ENCODE measurements at regions not wholly inside any gene's neighbourhood (a gene's known extent, or its start where the extent isn't known, plus 50 kb on each side); places are given as distances from the start of the nearest gene placed in this dataset.

DNA sequence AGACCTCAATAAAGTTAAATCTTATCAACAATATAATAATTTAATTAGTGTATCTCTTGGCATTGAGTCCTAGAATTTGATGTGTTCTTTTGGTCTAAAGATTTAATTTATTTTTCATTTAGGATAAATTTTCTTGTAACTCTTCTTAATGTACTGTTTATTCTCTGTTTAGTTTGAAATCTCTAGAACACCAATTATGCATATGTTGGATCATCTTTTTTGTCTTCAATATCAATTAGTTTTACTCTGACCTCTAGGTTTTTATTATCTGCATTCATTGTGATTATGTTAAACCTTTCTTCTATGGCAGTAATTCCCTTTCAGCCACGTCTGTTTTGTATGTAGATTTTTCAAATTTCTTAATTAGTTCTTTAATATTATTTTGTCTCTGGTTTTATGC lies 93.8 kb upstream of the ARHGEF7 start:
- Histone ChIP-seq H3K9me3 (ENCODE audit: control insufficient read depth, low read depth, low read length) (peaks cover 10% of the 10 kb centered on the region), H3K79me2 (ENCODE audit: control insufficient read depth, insufficient read depth, low read length) (no peaks in the 10 kb centered on the region), H4K20me1 (ENCODE audit: control insufficient read depth, extremely low read depth, insufficient read depth, low read length) (no peaks in the 10 kb centered on the region), H3K4me2 (ENCODE audit: control insufficient read depth, extremely low read depth, insufficient read depth, low read depth, low read length) (no peak overlapping the region), H3K4me1 (ENCODE audit: control insufficient read depth, extremely low read depth, insufficient read depth, low read length) (no peaks in the 10 kb centered on the region), H3K9ac (ENCODE audit: control insufficient read depth, extremely low read depth, insufficient read depth, low read length) (no peak overlapping the region), H3K4me3 (ENCODE audit: control insufficient read depth in 2 of 3, extremely low read depth in 1 of 3, insufficient read depth in 2 of 3, low read depth in 1 of 3, low read length in 3 of 3) (no peak overlapping the region), H3K27ac (ENCODE audit: control insufficient read depth, insufficient read depth, low read length) (no peak overlapping the region), H2AFZ (ENCODE audit: control insufficient read depth, low read length) (no peak overlapping the region), H3K9me1 (ENCODE audit: control insufficient read depth, extremely low read depth, insufficient read depth, low read length) (no peaks in the 10 kb centered on the region), H3K36me3 (ENCODE audit: control insufficient read depth in 2 of 2, extremely low read depth in 1 of 2, insufficient read depth in 2 of 2, low read length in 2 of 2) (no peaks in the 10 kb centered on the region), H3K27me3 (ENCODE audit: control insufficient read depth, extremely low read depth, insufficient read depth, low read length) (no peaks in the 10 kb centered on the region)
- DNase-seq (ENCODE audit: low read depth, low spot score) (no peak), FAIRE-seq (no peak)
- no peak for TF ChIP-seq EZH2 (IDR thresholded peaks at IDR 0.05; ENCODE audit: low read length)
- TF ChIP-seq, protein P1, sequence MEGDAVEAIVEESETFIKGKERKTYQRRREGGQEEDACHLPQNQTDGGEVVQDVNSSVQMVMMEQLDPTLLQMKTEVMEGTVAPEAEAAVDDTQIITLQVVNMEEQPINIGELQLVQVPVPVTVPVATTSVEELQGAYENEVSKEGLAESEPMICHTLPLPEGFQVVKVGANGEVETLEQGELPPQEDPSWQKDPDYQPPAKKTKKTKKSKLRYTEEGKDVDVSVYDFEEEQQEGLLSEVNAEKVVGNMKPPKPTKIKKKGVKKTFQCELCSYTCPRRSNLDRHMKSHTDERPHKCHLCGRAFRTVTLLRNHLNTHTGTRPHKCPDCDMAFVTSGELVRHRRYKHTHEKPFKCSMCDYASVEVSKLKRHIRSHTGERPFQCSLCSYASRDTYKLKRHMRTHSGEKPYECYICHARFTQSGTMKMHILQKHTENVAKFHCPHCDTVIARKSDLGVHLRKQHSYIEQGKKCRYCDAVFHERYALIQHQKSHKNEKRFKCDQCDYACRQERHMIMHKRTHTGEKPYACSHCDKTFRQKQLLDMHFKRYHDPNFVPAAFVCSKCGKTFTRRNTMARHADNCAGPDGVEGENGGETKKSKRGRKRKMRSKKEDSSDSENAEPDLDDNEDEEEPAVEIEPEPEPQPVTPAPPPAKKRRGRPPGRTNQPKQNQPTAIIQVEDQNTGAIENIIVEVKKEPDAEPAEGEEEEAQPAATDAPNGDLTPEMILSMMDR (optimal IDR thresholded peaks at IDR 0.05 in 1 of 3, IDR thresholded peaks at IDR 0.05 in 1 of 3, conservative IDR thresholded peaks at IDR 0.05 in 1 of 3; ENCODE audit: extremely low read depth in 1 of 3, insufficient read depth in 2 of 3, low read length in 3 of 3), result no peak
- dilution Hi-C loops (cut with MboI; ENCODE audit: extremely low pct_ligation_motif_present, low sequenced_read_pairs), result no loop called here

DNA sequence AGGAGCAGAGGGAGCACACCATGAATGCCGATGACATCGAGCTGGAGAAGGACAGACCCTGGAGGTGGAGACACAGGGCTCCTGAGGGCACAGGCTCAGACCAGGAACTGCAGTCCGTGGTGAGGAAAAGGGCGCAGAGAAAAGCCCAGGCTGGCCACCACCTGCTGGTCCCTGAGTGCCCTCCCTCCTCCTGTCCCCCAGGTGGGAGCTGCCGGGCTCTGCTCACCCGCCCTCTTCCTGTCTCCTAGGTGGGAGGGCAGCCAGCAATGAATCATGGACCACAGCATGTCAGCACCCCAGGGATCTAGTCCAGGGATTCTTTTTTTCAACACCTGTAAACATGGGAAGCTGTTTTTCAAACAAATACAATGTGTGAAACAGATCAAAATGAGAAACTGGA lies 94.6 kb upstream of the ARHGEF7 start:
- no peak for TF ChIP-seq EZH2 (IDR thresholded peaks at IDR 0.05; ENCODE audit: low read length)
- TF ChIP-seq, protein P1 (optimal IDR thresholded peaks at IDR 0.05 in 1 of 3, IDR thresholded peaks at IDR 0.05 in 1 of 3, conservative IDR thresholded peaks at IDR 0.05 in 1 of 3; ENCODE audit: extremely low read depth in 1 of 3, insufficient read depth in 2 of 3, low read length in 3 of 3), result no peak
- H3K27ac ChIP-seq (ENCODE audit: control insufficient read depth, insufficient read depth, low read length), result no peak overlapping the region
- FAIRE-seq, result no peak
- H3K9me3 ChIP-seq (ENCODE audit: control insufficient read depth, low read depth, low read length), result peaks cover 10% of the 10 kb centered on the region
- no peak for DNase-seq (ENCODE audit: low read depth, low spot score)
- dilution Hi-C loops (cut with MboI; ENCODE audit: extremely low pct_ligation_motif_present, low sequenced_read_pairs), result no loop called here
- no peak overlapping the region for H3K4me3 ChIP-seq (ENCODE audit: control insufficient read depth in 2 of 3, extremely low read depth in 1 of 3, insufficient read depth in 2 of 3, low read depth in 1 of 3, low read length in 3 of 3)
- H3K9me1 ChIP-seq (ENCODE audit: control insufficient read depth, extremely low read depth, insufficient read depth, low read length), result no peaks in the 10 kb centered on the region
- H3K27me3 ChIP-seq (ENCODE audit: control insufficient read depth, extremely low read depth, insufficient read depth, low read length), result no peaks in the 10 kb centered on the region
- no peaks in the 10 kb centered on the region for H3K4me1 ChIP-seq (ENCODE audit: control insufficient read depth, extremely low read depth, insufficient read depth, low read length)
- no peaks in the 10 kb centered on the region for H3K36me3 ChIP-seq (ENCODE audit: control insufficient read depth in 2 of 2, extremely low read depth in 1 of 2, insufficient read depth in 2 of 2, low read length in 2 of 2)
- H3K9ac ChIP-seq (ENCODE audit: control insufficient read depth, extremely low read depth, insufficient read depth, low read length), result no peak overlapping the region
- no peaks in the 10 kb centered on the region for H3K79me2 ChIP-seq (ENCODE audit: control insufficient read depth, insufficient read depth, low read length)
- no peak overlapping the region for H3K4me2 ChIP-seq (ENCODE audit: control insufficient read depth, extremely low read depth, insufficient read depth, low read depth, low read length)
- H2AFZ ChIP-seq (ENCODE audit: control insufficient read depth, low read length), result no peak overlapping the region
- no peaks in the 10 kb centered on the region for H4K20me1 ChIP-seq (ENCODE audit: control insufficient read depth, extremely low read depth, insufficient read depth, low read length)
